ENCODE measurements at regions not wholly inside any gene's neighbourhood (a gene's known extent, or its start where the extent isn't known, plus 50 kb on each side); places are given as distances from the start of the nearest gene placed in this dataset.

- TF ChIP-seq CBFA2T3 (IDR thresholded peaks at IDR 0.05) (0 out of 2 replicates have a peak, but pooled peaks have one; percentile 21), NCOR1 (IDR thresholded peaks at IDR 0.05) (0 out of 2 replicates have a peak, but pooled peaks have one; percentile 7), MEF2A (IDR thresholded peaks at IDR 0.05; ENCODE audit: control insufficient read depth, low read depth, low read length) (no peak)
These were observed 72.7 kb upstream of the SPATA31E1 start (continued) for GRCh38 chr9:87810008-87810407.

GRCh38 chr9:87810679-87811178 lies 71.9 kb upstream of the SPATA31E1 start:
- no peaks in the 10 kb centered on the region for H3K27me3 ChIP-seq (ENCODE audit: control insufficient read depth in 2 of 2, insufficient read depth in 2 of 2, low read length in 2 of 2)
- ChIA-PET CTCF (ENCODE audit: low intra/inter-chr PET ratio) (interaction anchor here (1.0 kb wide), 1 partner anchor 126 kb away, joined by 4 read pairs; no protein-coding TSS in a partner anchor), POLR2A (interaction anchor here (1.0 to 1.1 kb wide), 4 partner anchors 10 to 85 kb away, joined by 3 to 5 read pairs (median 4); partner anchors contain the start of gene CTSL)
- WGBS (ENCODE audit: insufficient coverage, low coverage, missing lambda C conversion rate), result 0% methylated on average over 5 of the region's 5 CpGs
- in situ Hi-C loops (cut with MboI), result loop anchor here (5.0 to 25.0 kb wide), 2 partner anchors 133 to 473 kb away; no protein-coding TSS in a partner anchor
- H3K27ac ChIP-seq (ENCODE audit: extremely low read depth, low read depth, low read length), result peak overlapping the region; percentile 53; the same call in 2 of the 3 replicates
- no peaks in the 10 kb centered on the region for H4K20me1 ChIP-seq (replicated peaks; ENCODE audit: control insufficient read depth, insufficient read depth, low read length)
- H3K9ac ChIP-seq (ENCODE audit: insufficient read depth in 1 of 2, low read depth in 2 of 2, low read length in 2 of 2), result peak overlapping the region in 1 of 2 experiments; percentile 39; a peak in 1 of 4 replicates
- BruUV-seq (replicated peaks), result no TSS peak
- ATAC-seq (peak; percentile 96), DNase-seq (ENCODE audit: extremely low read depth in 1 of 4, low spot score in 3 of 4) (peak; percentile 79 to 91 (median 84)), FAIRE-seq (peak; percentile 99)
- no peaks in the 10 kb centered on the region for H3K79me2 ChIP-seq (ENCODE audit: control insufficient read depth, insufficient read depth, low read length)
- peak overlapping the region; percentile 42 for H2AFZ ChIP-seq (ENCODE audit: low read depth, low read length)
- intact Hi-C loops (cut with micrococcal nuclease), result loop anchor here (1.0 to 10.0 kb wide), 3 partner anchors 17 to 296 kb away; partner anchors contain the start of gene CTSL
- H3K9me3 ChIP-seq (replicated peaks; ENCODE audit: control insufficient read depth, insufficient read depth, low read depth, low read length), result no peaks in the 10 kb centered on the region
- H3K36me3 ChIP-seq (ENCODE audit: control insufficient read depth, insufficient read depth, low read length), result no peaks in the 10 kb centered on the region
- H3K4me3 ChIP-seq, result no peak overlapping the region
- peak overlapping the region; percentile 78 for H3K4me2 ChIP-seq (ENCODE audit: insufficient read depth, low read length)
- H3K4me1 ChIP-seq (replicated peaks in 1 of 2; ENCODE audit: control insufficient read depth in 2 of 2, insufficient read depth in 2 of 2, low read length in 2 of 2), result peaks cover 15 to 29% of the 10 kb centered on the region in 2 experiments; a peak in 3 of 5 replicates
- no peaks in the 10 kb centered on the region for H3K9me1 ChIP-seq (ENCODE audit: control insufficient read depth, insufficient read depth, low read length)
- TF ChIP-seq ZNF785 (CRISPR knock-in tag; IDR thresholded peaks at IDR 0.05) (no peak), NKRF (IDR thresholded peaks at IDR 0.05; ENCODE audit: borderline replicate concordance) (no peak), RNF2 (IDR thresholded peaks at IDR 0.05) (peak; percentile 59; the same call in 1 of the 2 replicates), ZNF707 (CRISPR knock-in tag; conservative IDR thresholded peaks at IDR 0.05) (no peak), HCFC1 (IDR thresholded peaks at IDR 0.05; ENCODE audit: low read depth, low read length) (0 out of 2 replicates have a peak, but pooled peaks have one; percentile 8), SETDB1 (IDR thresholded peaks at IDR 0.05; ENCODE audit: low read length) (no peak), ZNF174 (CRISPR knock-in tag; IDR thresholded peaks at IDR 0.05) (no peak), ZNF507 (tag; conservative IDR thresholded peaks at IDR 0.05) (no peak), ZNF395 (CRISPR knock-in tag; IDR thresholded peaks at IDR 0.05) (no peak), NCOA1 (IDR thresholded peaks at IDR 0.05; ENCODE audit: low read depth) (peak; percentile 74; the same call in 1 of the 2 replicates), ZNF140 (CRISPR knock-in tag; IDR thresholded peaks at IDR 0.05) (no peak), MEIS2 (IDR thresholded peaks at IDR 0.05; ENCODE audit: partially characterized antibody) (peak; percentile 71), ZBTB7A (IDR thresholded peaks at IDR 0.05; ENCODE audit: borderline replicate concordance, control insufficient read depth, low read depth, low read length) (peak; percentile 93), ARID3A (IDR thresholded peaks at IDR 0.05; ENCODE audit: borderline replicate concordance, low read depth, low read length) (peak; percentile 68; the same call in 1 of the 2 replicates)
